ENCODE measurements at regions not wholly inside any gene's neighbourhood (a gene's known extent, or its start where the extent isn't known, plus 50 kb on each side); places are given as distances from the start of the nearest gene placed in this dataset.

DNA sequence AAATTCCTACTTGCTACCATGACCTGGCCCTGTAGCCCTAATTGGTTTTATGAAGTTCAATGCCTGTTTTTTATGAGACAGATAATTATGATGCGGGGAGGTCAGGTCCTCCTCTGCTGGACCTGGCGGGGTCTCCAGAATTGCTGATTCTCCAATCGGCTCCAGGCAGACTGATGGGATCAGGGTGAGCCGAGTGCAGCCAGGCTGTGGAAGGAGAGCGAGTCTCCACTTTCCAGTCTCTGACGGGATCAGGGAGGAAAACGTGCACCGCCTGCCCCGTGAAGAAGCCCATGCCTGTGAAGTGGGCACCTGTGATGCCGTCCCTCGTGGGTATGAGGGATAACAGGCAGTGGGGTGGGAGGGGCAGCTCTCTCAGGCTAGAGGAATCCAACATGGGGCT, 71.5 kb upstream of the HSPA9 start:
- Histone ChIP-seq H3K4me3 (no peak overlapping the region), H3K27ac (replicated peaks in 1 of 4) (no peak overlapping the region), H3K36me3 (no peaks in the 10 kb centered on the region), H3K9me3 (no peaks in the 10 kb centered on the region), H3K27me3 (peaks cover 0 to 4% (median 0%) of the 10 kb centered on the region in 4 donors), H3K4me1 (peaks cover 0 to 19% (median 13%) of the 10 kb centered on the region in 4 donors)
- intact Hi-C loops (cut with DNase I): no loop called here
- DNase-seq (ENCODE audit: extremely low spot score): no peak
- WGBS: 98% methylated on average over 8 of the region's 11 CpGs
- no peak for TF ChIP-seq POLR2A (IDR thresholded peaks at IDR 0.05; ENCODE audit: low read depth)
- TF ChIP-seq POLR2AphosphoS5 (IDR thresholded peaks at IDR 0.05): no peak
- TF ChIP-seq, protein P1, sequence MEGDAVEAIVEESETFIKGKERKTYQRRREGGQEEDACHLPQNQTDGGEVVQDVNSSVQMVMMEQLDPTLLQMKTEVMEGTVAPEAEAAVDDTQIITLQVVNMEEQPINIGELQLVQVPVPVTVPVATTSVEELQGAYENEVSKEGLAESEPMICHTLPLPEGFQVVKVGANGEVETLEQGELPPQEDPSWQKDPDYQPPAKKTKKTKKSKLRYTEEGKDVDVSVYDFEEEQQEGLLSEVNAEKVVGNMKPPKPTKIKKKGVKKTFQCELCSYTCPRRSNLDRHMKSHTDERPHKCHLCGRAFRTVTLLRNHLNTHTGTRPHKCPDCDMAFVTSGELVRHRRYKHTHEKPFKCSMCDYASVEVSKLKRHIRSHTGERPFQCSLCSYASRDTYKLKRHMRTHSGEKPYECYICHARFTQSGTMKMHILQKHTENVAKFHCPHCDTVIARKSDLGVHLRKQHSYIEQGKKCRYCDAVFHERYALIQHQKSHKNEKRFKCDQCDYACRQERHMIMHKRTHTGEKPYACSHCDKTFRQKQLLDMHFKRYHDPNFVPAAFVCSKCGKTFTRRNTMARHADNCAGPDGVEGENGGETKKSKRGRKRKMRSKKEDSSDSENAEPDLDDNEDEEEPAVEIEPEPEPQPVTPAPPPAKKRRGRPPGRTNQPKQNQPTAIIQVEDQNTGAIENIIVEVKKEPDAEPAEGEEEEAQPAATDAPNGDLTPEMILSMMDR (IDR thresholded peaks at IDR 0.05): no peak
- TF ChIP-seq EP300 (IDR thresholded peaks at IDR 0.05): no peak

- no peak overlapping the region for H3K4me3 ChIP-seq
- H3K36me3 ChIP-seq: no peaks in the 10 kb centered on the region
- intact Hi-C loops (cut with DNase I): no loop called here
- no peaks in the 10 kb centered on the region for H3K27me3 ChIP-seq
- TF ChIP-seq, protein P1 (IDR thresholded peaks at IDR 0.05): no peak
- TF ChIP-seq POLR2A (IDR thresholded peaks at IDR 0.05; ENCODE audit: low read depth) (no peak), EP300 (IDR thresholded peaks at IDR 0.05) (no peak), POLR2AphosphoS5 (IDR thresholded peaks at IDR 0.05) (no peak)
- no peak for DNase-seq (ENCODE audit: extremely low spot score)
- WGBS: 72% methylated on average over 4 of the region's 5 CpGs
- H3K9me3 ChIP-seq: no peaks in the 10 kb centered on the region
- H3K4me1 ChIP-seq: peaks cover 0 to 20% (median 13%) of the 10 kb centered on the region in 4 donors
- no peak overlapping the region for H3K27ac ChIP-seq (replicated peaks in 1 of 4)
Observed at GRCh38 chr5:138645778-138646575, 70.8 kb upstream of the HSPA9 start.

- intact Hi-C loops (cut with DNase I): loop anchor here (5.0 kb wide), 1 partner anchor 619 kb away; no protein-coding TSS in a partner anchor
- Histone ChIP-seq H3K9me3 (no peaks in the 10 kb centered on the region), H3K4me3 (no peak overlapping the region), H3K4me1 (peaks cover 0 to 14% (median 4%) of the 10 kb centered on the region in 4 donors), H3K27ac (replicated peaks in 1 of 4) (no peak overlapping the region), H3K36me3 (no peaks in the 10 kb centered on the region), H3K27me3 (no peaks in the 10 kb centered on the region)
- TF ChIP-seq, protein P1 (IDR thresholded peaks at IDR 0.05): no peak
- TF ChIP-seq POLR2A (IDR thresholded peaks at IDR 0.05; ENCODE audit: low read depth) (no peak), POLR2AphosphoS5 (IDR thresholded peaks at IDR 0.05) (no peak)
- no peak for DNase-seq (ENCODE audit: extremely low spot score)
- 89% methylated on average over 5 of the region's 5 CpGs for WGBS
Observed at GRCh38 chr5:138643040-138643791, 68.0 kb upstream of the HSPA9 start.

GRCh38 chr5:138641547-138642298, 66.5 kb upstream of the HSPA9 start:
- 63% methylated on average over 17 of the region's 18 CpGs for WGBS
- no peak for DNase-seq (ENCODE audit: extremely low spot score)
- H3K27me3 ChIP-seq: no peaks in the 10 kb centered on the region
- H3K9me3 ChIP-seq: no peaks in the 10 kb centered on the region
- no peak overlapping the region for H3K27ac ChIP-seq (replicated peaks in 1 of 4)
- H3K4me3 ChIP-seq: no peak overlapping the region
- intact Hi-C loops (cut with DNase I): loop anchor here (5.0 kb wide), 1 partner anchor 621 kb away; no protein-coding TSS in a partner anchor
- H3K36me3 ChIP-seq: no peaks in the 10 kb centered on the region
- TF ChIP-seq EP300 (IDR thresholded peaks at IDR 0.05) (no peak), POLR2AphosphoS5 (IDR thresholded peaks at IDR 0.05) (no peak), POLR2A (IDR thresholded peaks at IDR 0.05; ENCODE audit: low read depth) (no peak)
- TF ChIP-seq, protein P1 (IDR thresholded peaks at IDR 0.05): peak; percentile 42 to 66 (median 51)
- H3K4me1 ChIP-seq: peaks cover 0 to 7% (median 2%) of the 10 kb centered on the region in 4 donors
